ENCODE measurements at regions not wholly inside any gene's neighbourhood (a gene's known extent, or its start where the extent isn't known, plus 50 kb on each side); places are given as distances from the start of the nearest gene placed in this dataset.

DNA sequence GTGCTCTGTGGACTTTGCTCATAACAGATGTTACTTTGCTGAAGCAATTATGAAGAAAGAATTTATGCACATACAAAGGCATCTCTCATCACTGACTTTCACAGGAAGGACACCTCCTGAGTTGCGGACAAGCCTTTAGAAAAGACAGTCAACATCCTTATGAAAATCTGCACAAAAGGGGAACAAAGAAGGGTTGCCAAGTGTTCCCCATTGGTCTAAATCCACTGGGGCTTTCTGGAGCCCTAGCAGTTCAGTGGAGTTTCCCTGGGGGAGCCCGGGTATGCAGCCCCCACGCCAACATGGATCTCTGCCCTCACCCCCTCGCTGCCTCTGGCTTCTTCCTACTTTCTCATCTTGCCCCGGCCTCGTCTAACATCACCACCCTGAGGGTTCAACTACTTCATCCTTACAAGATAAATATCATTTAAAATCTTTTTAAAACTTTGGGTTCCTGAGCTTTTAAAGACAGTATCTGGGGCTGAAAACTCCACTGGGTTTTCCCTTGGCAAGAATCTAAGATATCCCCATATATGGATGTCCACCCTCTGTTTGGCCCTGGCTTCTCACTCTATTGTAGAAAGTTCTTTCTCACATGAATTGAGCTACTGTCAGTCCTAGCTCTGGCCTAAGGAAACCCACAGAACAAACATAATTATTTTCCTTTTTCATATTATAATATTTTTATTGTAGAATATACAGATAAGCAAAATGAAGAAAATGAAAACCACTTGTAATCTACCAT is 207.9 kb upstream of the RGMA start:
- DNase-seq, result no peak

- DNase-seq, result no peak
Observed at GRCh38 chr15:93294896-93295295, 205.9 kb upstream of the RGMA start.

DNA sequence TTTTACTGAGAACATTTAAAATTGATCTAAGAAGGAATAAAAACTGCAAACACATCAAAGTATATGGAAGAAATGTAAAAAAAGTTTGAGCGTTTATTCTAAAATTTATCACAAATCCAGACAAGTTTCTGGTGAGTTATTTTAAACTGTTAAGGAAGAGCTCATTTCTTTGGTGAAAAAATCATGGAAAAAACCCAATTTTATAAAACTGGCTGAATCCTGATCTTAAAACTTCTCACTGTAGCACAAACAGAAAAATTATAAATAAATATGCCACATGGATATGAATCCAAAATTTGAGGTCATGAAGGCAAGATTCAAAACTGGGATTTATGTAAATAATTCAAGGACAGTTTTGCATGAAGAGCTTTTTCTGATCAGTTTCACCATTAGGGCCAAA is 205.1 kb upstream of the RGMA start:
- no peak for DNase-seq

DNA sequence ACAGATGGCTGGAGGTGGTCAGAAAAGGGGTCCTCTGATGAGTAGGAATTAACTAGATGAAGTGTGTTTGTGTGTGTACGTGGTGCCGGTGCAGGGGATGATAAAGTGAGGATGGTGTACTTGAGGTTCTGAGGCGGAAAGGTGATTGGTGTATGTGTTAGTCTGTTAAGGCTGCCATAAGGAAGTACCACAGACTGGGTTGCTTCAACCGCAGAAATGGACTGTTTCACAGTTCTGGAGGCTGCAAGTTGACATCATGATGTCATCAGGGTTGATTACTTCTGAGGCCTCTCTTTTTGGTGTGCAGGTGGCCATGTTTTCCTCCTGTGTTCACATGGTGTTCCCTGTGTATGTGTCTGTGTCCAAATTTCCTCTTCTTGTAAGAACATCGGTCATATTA is 202.4 kb upstream of the RGMA start:
- no peak for DNase-seq

DNA sequence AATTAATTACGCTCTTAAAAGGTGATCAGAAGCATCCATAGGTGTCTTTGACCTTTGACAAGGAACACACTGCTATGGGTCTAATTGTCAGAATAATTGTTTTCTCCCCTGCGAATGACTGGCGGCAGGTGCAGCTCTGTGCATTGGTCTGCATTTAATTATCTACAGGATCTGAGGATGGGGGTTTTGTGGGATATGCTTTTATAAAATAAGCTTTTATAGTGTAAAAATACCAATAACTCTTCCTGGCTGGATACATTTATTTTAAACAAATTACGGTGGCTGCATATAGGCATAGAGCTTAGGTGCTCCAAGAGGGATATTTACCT is 201.6 kb upstream of the RGMA start:
- no peak for DNase-seq

GRCh38 chr15:93289941-93290617 is 201.1 kb upstream of the RGMA start:
- no peak for DNase-seq

- DNase-seq, result no peak
Observed at GRCh38 chr15:93288728-93289294, 199.8 kb upstream of the RGMA start.

DNA sequence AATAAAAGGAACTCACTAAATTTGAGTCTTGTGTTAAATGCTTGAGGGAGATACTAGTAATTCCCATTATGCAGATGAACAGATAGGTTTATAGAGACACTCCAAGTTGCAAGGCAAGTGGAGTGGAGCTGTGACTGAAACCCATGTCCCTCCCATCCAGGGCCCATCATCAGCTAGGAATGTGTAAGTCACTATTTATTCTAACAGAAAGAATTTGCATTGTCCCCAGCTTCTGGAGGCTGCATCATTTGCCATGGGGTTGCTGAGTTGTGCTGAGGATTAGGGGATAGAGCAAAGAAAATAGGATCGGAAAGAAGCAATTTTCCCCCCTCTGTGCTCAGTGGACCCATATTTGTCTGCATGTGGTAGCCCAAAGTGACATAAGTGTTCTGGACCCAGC is 197.4 kb upstream of the RGMA start:
- DNase-seq, result no peak

GRCh38 chr15:93283854-93284253 is 194.8 kb upstream of the RGMA start:
- DNase-seq, result no peak

- no peak for DNase-seq
Observed at GRCh38 chr15:93282808-93283207, 193.8 kb upstream of the RGMA start.

DNA sequence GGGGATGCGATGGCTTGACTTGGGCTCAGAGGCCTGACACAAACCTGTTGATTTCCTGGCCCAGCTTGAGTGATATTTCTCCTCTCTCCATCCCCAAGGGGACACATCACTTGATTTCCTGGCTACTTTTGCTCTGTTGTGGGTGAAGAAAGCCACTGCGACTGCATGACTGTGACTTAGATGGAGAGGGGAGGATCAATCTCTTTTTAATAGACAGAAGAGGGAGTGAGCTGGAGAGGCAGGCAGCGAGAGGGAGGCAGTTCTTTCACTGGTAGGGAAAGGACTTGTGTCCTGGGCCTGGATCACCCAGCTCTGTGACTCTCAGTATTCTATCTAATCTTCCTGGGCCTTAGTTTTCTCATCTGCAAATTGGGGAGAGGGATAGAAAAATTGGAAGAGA is 189.8 kb upstream of the RGMA start:
- no peak for DNase-seq

DNA sequence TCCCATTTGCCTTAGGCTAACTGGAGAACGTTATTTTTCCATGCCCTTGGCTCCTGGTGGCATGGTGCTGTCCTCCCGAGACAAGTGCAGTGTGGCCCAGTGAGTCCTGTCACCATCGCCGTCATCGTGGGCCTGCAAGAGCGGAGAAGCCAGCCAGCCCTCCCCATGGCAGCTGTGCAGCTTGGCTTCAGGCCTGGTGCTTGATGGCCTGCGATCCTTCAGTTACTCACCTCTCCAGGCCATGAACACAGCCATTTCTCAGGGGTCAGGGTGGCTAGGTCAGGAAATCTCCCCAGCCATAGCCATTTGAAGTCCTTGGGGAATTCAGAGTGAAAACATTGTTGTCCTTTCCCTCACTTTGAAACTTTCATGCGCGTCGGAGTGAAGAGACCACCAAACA is 189.0 kb upstream of the RGMA start:
- DNase-seq, result no peak

- no peak for DNase-seq
Observed at GRCh38 chr15:93274257-93274656, 185.2 kb upstream of the RGMA start.

GRCh38 chr15:93271871-93272270 is 182.9 kb upstream of the RGMA start:
- DNase-seq, result no peak

DNA sequence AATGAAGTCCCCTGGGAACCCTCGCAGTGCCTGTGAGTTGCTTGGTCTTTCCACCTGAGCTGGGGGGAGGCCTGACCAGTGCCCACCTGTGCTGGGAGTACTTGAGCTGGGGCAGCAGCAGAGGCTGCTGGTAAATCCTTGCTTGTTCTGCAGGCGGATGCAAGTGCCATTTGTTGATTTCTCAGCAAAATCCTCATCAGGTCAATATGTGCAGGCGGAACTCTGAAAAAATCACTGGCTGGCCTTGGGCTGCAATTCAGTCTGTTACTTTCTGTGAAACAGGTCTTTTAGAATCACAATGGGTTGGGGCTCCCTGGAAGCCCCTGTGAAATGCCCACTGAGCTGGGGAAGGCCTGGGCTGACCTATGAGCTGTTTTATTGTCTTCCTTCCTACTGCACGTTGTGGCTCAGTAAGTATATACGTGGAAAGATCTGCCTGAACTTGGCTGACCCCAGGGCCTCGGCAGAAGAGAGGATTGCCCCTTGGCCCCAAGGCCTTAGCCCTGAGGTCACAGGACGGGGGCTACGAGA is 182.0 kb upstream of the RGMA start:
- no peak for DNase-seq

- DNase-seq, result no peak
Observed at GRCh38 chr15:93268066-93268465, 179.1 kb upstream of the RGMA start.

DNA sequence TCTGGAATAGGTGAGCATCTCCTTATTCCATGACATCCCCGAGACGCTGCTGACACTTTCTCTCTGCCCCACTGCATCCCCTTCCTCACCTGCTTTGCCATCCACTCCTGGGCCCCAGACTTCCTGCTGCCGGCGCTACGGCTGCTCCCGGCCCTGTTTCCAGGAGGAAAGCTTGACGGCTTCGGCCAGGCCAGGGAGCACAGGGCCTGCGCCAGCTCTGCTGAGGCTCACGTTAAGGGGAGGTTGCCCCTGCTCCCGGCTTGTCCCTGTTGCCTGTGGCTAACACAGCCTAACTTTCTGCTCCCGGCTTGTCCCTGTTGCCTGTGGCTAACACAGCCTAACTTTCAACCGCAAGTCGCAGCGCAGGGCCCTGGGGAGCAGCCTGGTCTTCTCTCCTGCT is 177.3 kb upstream of the RGMA start:
- no peak for DNase-seq

DNA sequence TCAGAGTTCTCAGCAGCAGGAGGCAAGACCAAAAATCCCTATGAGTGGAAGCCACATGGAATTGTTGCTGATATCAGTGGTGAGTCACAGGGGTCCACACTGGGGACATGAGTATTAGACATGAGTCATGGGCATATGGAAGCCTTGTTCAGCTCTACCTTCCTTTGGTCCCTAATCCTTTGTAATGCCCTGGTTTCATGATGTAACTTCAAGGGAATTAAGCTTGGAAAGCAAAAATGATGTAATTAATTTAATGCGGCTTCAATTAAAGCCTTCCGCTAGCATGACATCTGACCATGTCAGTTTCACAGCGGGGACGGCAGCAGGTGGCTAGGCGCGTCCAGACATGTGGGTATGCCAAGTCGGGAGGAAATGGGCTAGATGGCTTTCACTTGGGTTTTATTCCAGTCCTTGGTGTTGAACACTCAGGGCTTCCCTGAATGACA is 176.1 kb upstream of the RGMA start:
- DNase-seq, result no peak

- DNase-seq, result no peak
Observed at GRCh38 chr15:93261845-93262244, 172.8 kb upstream of the RGMA start.

DNA sequence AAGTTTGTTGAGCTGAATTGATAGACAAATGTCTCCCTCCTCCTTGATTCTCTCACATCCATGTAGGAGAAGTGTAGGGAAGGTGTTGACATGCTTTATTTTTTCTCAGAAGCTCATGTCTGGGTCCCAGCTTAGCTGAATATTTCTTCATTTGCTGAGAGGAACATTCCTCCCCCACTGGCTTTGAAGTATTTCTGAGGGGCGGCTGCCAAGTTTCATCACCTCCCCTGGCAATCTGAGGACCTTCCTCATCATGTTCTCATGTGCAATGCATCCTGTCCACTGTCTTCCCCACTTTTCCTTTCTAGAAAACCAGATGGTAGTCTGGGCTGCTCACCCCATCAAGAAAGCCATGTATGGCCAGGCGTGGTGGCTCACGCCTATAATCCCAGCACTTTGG is 168.9 kb upstream of the RGMA start:
- DNase-seq, result no peak

DNA sequence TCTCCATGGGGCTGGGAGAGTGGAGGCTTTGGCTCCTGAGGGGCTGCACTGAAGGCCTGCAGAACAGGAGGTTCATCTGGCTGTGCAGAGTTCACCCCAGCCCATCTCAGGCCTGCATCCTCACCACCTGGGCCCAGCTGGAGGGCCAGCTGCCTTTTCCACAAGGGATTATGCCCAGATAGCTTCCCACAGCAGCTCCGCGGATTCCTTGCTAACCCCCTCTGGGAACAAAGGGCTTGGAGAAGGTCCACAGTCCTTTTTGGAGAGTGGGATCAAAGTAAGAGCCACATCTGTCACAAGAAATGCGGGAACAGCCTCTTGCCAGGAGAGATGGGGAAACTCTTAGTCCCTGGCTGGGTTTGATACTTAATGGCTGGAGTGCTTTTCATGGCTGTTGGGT is 164.7 kb upstream of the RGMA start:
- no peak for DNase-seq

DNA sequence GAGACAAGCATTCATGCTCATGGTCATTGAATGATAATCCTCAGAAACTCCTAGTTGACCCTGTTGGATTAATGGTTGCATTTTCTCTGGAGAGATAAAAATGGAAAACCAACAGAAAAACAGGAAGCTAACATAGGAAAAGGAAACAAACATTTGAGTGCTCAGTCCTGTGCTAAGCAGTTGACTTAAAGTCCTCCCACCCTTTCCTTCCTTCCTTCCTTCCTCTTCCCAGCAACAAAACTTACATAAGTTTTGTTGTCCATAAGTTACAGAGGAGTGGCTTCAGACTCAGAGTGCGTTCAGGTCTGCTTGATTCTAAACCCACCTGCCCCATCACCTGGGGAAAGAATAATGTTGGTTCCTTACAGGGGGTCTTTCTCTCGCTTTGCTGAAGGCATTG is 163.8 kb upstream of the RGMA start:
- no peak for DNase-seq

DNA sequence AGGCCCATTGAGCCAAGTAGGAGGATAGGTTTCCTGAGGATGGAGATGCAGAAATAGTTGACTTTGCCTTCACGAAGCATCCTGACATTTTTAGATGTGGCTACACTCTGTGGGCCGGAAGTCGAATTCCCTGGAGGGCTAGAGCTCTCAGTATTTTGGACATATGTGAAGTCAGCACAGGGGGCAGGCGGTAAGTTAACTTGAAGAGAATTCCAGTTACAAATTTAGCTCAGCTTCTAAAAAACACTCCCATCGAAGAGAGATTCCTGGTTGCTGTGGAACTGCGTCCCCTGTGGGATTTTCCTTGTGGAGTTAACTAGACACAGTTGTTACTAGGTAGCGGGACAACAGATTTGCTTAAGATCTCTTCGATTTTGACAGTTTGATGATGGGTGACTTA is 161.9 kb upstream of the RGMA start:
- DNase-seq, result no peak

DNA sequence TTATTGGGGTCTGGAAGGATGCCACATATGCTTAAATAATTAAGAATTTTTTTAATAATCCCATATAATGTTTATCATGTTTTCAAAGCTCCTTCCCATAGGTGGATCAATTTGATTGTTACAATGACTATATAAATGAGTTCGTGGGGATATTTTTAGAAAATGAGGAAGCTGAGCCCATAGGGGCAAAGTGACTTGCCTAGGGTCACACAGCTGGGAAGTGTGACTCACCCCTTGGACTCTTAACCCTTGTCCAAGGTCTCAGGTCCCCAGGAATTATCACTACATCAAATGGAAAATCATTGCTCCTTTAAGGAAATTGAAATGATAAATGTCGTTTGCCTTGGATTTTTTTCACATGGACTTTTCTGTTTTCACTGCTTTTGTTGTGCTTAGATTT is 161.2 kb upstream of the RGMA start:
- DNase-seq, result no peak

Data from activated effector memory CD4-positive, alpha-beta T cell treated with Interleukin-2 at 50 U/mL for 16 hours (primary cell).